Anterior cingulate cortex (tissue), 58 donors: ENCODE measurements at regions not wholly inside any gene's neighbourhood (a gene's known extent, or its start where the extent isn't known, plus 50 kb on each side); places are given as distances from the start of the nearest gene placed in this dataset.

Experiments
- DNase-seq, 58 donors: peaks; one replicate each; lab custom pipeline; 2025; lab: John Stamatoyannopoulos, UW

- no peak for DNase-seq
These were observed 1396.2 kb upstream of the PIK3C3 start for GRCh38 chr18:40558706-40559392.

GRCh38 chr18:40555914-40556313, 1399.1 kb upstream of the PIK3C3 start:
- no peak for DNase-seq

DNA sequence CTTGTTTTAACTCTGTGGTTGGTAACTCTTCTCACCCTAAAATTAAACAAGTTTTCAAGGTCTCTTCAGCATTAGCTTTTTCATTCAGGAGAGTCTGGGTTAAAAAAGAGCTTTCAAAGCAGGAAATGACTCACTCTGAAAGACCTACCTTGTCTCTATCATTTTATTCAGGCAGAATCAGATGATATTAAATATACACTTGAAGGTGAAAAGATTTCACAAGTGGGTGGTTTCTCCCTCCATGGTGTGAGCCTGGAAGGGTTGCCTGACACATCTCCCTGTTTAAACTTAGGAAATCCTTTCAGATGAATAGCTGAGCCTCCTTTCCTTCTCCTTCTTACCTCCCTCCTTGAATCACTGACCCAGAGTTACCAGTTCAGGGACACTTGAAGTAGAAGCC, 1402.0 kb upstream of the PIK3C3 start:
- DNase-seq = no peak

DNA sequence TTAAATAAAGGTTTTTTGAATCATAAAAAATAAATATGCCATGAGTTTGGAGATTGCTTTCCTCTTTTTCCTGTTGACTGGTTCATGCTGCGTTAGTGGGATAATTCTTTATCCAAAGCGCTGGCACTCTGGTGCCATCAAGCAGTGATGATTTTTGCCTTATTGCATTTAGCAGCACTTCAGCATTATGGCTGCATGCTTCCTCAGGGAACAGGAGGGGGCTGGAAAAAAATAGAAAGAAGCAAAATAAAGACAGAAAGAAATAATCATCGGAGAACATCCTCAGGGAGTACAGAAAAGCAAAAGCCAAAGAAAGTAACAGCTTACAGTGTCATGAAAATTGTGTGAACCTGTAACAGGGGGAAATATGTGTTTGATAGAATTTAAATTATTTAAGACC, 1408.2 kb upstream of the PIK3C3 start:
- DNase-seq = no peak

- DNase-seq = no peak
These were observed 1420.3 kb upstream of the PIK3C3 start for GRCh38 chr18:40534723-40535122.

- no peak for DNase-seq
These were observed 1423.0 kb upstream of the PIK3C3 start for GRCh38 chr18:40532046-40532445.

DNA sequence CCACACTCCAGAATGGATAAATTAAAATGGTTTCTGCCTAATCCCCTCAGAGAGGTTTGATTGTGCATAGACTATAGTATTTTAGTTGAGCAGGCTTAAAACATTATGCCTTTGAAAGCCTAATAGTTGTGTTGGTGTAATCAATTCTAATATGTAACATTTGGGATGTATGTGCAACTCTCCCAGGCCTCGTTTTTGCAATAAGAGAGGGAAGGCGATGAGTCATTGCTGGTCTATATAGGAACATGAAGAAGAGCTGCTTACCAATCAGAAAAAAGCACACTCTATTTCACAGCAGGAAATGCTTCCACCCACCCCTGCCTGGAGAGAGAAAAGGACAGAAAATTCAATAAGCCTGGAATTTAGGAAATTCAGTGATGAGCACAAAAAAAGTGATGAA, 1424.0 kb upstream of the PIK3C3 start:
- no peak for DNase-seq

DNA sequence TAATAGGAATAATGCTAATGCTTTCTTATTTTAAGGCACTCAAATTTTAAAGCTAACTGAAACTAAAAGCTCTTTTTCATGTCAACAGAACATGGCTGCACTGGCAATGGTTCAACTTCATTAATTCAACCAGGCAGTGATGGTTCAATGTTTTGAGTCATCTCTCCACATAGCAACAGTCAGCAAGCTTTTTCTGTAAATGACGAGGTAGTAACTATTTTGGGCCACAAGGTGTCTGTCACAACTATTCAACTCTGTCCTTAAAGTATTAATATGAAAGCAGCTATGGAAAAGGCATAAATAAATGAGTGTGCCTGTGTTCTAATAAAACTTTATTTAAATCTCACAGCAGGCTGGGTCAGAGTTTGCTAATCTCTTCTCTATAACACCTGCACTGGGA, 1425.6 kb upstream of the PIK3C3 start:
- no peak for DNase-seq

DNA sequence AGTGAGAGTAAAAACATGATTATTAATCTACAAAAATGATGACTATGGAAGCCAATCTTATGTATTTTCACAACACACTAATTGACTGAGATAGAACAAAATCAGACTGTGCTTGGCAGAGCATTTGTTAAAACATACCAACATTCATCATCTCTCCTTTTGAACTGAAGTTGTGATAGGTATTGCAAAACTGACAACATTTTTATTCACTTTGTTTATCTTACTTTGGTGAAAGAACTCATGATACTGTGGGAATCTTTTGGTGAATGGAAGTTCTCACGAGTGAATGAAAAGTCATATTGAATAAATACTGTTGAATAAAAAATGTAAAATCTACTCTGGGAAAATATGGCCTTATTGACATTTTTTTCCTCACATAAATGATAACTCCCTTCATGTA, 1430.2 kb upstream of the PIK3C3 start:
- no peak for DNase-seq

DNA sequence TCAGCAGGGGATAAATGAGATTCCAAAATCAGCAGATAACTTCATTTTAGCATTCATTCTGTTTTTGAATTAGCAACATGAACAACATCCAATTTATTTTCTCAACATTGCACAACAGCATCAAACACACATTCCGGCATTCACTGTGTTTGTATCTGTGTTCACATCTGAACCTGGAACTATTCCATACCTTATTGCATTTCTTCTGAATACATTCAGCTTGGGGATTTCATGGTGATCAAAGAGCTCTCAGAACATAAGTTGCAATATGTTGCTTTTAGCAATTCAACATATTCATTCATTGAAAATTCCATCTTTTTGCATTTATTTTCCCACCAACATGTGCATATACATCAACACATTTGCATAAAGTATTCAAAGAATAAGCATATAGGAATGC, 1431.7 kb upstream of the PIK3C3 start:
- no peak for DNase-seq

DNA sequence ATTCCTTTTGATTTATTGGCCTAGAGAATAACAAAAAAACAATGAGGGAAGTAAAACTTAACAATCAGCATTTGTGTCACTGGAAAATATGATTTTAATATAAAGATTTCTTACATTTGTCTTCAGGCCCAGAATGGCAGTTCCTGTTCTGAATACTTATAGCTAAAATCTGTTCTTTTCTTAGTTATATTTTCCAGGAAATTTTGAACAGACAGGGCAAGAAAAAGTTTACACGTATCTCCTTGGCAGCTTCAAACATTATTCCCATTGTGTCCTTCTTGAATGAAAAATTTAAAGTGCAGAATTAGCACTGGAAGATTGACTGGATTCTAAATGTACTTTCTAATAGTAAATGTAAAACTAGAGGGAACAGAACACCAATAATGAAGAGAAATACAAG, 1454.0 kb upstream of the PIK3C3 start:
- no peak for DNase-seq

DNA sequence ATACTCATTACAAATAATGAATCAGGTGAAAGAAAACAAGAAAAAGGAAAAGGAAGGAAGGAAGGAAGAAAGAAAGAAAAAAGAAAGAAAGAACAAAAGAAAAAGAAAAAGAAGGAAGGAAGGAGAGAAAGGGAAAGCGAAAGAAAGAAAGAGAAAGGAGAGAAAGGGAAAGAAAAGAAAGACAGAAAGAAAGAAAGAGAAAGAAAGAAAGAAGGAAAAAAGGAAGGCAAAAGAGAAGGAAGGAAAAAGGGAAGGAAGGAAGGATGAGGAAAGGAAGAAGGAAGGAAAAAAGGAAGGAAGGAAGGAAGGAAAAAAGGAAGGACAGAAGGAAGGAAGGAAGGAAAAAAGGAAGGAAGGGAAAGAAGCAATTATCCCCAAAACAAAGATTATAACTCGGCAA, 1460.4 kb upstream of the PIK3C3 start:
- no peak for DNase-seq

GRCh38 chr18:40493316-40493715, 1461.7 kb upstream of the PIK3C3 start:
- DNase-seq = no peak

GRCh38 chr18:40489301-40489700, 1465.7 kb upstream of the PIK3C3 start:
- no peak for DNase-seq

- DNase-seq = no peak
These were observed 1469.7 kb upstream of the PIK3C3 start for GRCh38 chr18:40485318-40485717.

- no peak for DNase-seq
These were observed 1481.6 kb upstream of the PIK3C3 start for GRCh38 chr18:40473221-40474029.

DNA sequence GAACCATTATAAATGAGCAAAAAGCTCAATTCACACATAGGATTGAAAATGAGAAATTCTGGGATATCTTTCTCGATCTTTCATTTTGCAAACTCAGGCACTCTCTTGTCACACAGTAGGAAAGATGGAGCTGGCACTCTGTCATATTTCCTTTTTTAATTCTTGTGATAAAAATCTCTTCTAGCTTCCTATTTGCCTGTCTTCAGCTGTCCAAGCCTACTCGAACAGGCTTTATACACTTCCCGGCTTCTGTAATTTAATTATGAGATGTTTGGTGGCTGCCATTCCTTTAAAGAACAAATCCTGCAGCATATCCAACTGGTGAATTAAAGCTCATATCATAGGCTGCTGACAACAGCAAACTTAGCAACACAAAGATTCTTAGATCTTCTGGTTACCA, 1484.3 kb upstream of the PIK3C3 start:
- no peak for DNase-seq

- DNase-seq = peak in 1 of 58 donors; percentile 0
These were observed 1485.2 kb upstream of the PIK3C3 start for GRCh38 chr18:40469851-40470250.

DNA sequence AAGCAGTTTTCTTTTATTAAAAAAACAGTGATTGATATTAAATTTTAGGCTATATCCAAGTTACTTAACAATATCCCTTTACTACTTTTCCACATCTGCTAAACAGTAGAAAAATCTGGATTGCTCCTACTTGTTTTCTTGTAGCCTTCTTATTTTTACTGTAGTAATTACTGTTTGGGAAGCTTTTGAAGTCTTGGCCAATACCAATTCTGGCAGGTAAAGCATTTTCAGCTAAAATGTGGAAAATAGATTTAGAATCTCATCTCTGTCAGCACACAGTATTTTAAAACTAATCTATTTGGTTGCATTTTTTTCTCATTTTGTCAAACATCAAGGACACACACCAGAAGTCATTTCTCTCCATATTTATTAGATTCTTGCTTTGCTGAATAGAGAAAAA, 1485.7 kb upstream of the PIK3C3 start:
- DNase-seq = no peak

GRCh38 chr18:40464032-40464431, 1491.0 kb upstream of the PIK3C3 start:
- DNase-seq = no peak

DNA sequence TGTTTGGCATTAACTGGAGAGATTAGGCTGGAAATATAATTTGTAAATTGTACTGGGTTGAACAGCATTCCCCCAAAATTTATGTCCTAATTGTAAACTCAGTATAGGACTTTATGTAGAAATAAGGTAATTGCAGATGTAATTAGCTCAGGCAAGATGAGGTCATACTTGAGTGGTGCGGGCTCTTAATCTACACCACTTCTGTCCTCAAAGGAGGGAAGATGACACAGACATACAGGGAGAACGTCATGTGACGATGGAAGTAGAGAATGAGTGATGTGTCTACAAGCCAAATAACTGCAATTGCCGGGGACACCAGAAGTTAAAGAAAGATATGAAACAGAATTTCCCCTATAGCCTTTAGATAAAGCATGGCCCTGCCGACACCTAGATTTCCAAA, 1501.1 kb upstream of the PIK3C3 start:
- no peak for DNase-seq

- no peak for DNase-seq
These were observed 1502.4 kb upstream of the PIK3C3 start for GRCh38 chr18:40452599-40452998.
